Non-pigmented ciliary epithelial cell (primary cell): ENCODE measurements at regions not wholly inside any gene's neighbourhood (a gene's known extent, or its start where the extent isn't known, plus 50 kb on each side); places are given as distances from the start of the nearest gene placed in this dataset.
A peak's percentile ranks its signal among the peaks of the same experiment; 100 is the strongest.
"Not testable (repeated sequence)": the region's sequence is repeated elsewhere in the genome, so short reads cannot be mapped to it uniquely, and the experiment has no call there.

Experiments
- DNase-seq: peaks from one replicate; pipeline ENCODE4 v3.0.0-alpha.2; 2010; ENCODE audit warnings: low read depth

DNA sequence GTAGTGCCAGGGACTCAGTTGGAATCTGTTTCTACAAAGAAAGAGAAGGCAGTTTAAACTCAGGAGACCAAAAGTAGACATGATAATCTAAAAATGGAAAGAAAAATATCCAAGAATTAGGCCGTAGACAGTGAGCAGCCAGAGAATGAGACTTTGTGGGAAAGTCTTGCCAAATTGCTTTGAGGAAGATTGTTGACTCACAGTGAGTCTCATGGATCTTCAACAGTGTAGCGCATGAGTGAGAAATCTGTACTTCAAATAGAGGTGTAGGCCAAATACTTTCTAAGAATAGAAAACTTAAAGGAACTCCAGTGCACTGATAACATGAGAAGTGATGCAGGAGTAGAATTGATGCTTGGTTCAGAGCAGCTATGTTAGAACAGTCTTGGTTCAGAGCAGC is 284.5 kb downstream of the HTR1B start:
- DNase-seq = peak; percentile 49

DNA sequence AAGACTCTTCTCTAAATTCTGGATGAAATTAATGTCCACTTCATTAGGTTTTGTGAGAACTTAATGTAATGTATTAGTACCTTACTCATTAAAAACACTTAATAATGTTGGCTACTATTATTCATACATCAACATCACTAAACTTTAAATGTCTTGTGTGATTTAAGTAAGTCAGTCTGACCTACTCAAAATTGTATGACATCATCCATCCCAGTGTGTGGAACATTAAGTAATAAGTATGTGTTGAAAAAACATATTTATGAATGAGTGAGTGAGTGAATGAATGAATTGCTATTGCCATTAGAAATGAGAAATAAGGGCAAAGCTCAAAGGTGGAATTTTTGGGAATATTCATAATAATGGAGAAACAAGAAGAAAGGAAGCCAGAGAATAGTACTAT is 285.8 kb downstream of the HTR1B start:
- no peak for DNase-seq

DNA sequence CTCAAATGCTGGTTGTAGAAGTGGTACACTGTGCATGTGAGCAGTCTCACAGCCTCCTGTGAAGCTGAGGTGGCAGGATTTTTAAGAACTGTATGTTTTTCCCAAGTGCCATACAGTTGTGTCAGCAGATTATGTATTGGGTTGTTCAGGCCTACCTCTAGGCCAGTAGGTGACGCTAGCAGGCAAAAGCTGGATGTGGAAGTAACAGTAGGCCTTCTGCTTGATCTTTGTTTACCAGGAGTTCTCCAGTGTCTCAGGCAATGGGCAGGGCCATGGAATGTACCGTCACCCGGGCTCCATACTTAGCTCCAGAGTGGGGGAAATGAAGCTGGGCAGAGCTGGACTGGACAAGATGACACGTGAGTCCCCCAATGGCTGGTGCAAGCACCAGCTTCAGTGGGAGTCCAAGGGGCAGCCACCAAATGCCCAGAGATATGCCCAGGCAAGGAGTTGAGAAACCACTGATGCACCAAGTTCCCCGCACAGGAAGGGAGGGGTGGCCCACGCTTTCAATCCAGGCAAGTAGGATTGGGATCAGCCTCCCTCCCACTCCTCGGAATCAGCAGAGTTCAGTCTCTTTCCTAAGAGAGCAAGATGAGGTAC is 289.7 kb downstream of the HTR1B start:
- no peak for DNase-seq

DNA sequence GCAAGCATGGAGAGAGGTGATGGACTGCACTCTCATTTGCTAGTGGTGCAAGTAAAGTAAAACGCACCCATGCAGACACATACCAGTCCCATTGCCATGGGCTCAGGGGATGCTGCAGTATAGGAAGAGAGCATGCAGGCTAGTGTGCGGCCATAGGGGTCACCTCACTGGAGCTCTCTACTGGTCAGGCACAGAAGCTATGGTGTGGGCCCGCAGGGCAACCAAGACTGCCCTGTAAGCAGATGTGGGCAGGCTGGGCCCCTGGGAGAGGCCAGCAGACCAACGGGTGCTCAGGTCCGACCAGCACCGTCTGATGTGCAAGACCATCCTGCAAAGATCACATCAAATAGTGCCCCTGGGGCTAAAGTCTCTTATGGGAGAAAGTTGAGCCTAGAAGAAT is 290.7 kb downstream of the HTR1B start:
- no peak for DNase-seq

DNA sequence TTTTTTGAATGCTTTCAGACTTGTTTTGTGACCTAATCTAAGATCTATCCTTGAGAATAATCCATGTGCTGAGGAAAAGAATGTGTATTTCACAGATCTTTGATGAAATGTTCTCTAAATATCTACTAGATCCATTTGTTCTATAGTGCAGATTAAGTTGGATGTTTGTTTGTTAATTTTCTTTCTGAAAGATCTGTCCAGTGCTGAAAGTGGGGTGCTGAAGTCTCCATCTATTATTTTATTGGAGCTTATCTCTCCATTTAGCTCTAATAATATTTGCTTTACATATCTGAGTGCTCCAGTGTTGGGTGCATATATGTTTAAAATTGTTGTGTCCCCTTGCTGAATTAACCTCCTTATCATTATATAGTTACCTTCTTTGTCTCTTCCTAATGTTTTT is 303.6 kb downstream of the HTR1B start:
- no peak for DNase-seq

DNA sequence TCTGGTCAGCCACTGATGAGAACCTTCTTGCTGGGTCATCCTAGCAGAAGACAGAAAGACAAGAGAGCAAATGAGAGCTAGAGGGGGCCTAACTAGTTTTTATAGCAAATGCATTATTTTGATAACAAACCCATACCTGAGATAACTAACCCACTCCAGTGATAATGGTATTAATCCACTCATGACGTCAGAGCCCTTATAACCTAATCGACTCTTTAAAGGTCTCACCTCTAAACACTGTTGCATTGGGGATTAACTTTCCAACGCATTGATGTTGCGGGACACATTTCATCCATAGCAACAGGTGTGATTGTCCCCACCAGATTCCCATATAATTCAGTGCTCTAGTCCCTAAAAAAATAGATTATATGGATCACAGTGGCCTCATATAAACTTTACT is 312.1 kb downstream of the HTR1B start:
- no peak for DNase-seq

DNA sequence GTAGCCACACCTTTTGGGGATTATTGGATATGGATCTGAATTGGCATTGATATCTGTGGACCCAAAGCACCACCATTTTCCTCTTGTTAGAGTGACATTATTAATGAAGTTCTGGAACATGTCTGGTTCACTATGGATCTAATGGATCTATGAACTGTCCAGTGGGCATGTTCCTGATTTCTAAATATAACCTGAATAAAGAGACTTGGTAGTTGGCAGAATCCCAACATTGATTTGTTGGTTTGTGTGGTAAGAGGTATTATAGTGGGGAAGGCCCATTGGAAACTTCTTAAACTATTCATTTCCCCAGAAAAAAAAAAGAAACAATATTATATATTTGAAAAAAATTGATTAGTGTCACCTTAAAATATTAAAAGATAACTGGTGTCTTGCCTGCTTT is 312.6 kb downstream of the HTR1B start:
- no peak for DNase-seq

DNA sequence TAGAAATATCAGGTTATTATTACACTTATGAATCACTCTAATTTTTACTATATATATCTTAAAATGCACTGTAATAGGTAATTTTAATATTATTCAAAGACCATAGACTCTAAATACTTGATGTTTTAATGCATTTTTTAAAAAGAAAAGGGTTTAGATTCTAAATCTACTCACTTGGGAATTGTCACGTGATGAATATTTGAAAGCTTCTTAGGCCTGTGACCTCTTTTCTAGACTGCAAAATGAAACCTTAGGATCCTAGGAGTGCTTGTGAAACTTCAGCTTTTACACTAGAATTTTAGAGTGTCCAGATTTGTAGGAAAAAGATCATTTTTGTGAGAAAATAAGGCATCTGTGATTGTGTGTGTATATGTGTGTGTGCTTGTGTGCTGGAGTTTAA is 318.0 kb downstream of the HTR1B start:
- DNase-seq = no peak

DNA sequence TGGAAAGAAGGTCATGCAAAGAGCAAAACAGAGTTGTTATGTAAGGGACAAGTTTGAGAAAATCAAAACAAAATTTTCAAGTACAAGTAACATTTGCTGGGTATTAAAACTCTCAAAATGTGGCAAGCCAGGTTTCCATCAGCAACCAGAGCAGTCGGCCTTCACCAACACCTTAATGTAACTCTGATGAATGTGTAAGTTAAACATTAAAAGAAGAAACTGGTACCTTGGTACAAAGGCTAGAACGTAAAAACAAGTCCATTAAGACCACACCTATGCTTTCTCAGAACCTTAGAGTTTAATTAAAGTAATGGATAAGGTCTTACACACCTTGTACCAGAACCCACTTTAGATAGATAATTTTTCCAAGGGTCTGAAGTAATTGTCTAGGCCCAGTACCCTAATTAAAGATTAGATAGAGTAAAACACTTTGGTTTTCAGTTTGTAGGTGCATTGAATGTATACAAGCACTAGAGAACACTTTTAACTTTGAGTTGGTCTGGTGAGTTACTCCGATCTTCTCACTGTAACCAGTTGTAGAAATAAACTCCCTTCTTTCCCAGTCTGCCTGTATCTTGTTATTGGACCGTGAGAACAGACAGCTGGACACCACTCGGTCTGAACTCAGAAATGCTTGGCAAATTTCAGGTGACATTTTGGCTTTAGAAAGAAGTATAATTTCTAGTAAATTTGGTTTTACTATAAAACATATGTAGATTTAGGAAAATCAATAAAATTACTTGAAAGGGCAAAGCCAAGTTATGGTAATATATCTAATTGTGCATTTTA is 319.4 kb downstream of the HTR1B start:
- DNase-seq = no peak

DNA sequence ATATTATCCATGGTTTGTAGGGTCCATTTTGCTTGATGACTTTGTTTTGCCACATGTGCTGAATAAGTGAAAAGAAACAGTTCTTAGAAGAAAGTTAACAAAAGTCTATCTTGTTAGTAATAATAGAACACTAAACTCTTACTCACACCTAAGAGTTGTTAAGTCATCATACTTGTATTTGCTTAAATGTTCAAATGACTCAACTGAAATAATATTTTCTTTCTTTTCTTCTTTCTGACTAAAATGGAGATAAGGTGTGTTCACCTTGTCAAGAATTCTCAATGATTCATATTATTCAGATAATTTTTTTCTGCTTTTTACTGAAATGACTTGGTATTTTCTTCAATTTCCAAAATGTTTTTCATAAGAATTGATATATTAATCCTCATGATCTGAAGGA is 327.2 kb downstream of the HTR1B start:
- DNase-seq = peak; percentile 18

DNA sequence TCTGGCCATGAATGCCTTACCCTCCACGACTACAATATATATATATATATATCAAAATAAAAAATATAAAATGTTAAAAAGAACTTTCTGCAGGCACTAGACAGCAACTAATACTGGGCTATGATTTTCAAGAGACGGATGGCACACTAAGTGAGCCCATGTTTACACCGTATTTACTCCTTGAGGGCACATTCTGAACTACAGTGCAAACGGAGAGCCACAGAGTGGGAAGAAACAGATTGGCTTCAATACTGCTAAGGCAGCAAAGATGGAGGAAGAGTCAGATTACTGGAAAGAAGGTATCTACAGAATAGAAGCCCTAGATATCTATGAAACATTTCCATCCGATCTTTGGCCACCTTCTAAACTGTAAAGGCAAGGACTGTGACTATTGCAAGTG is 330.3 kb downstream of the HTR1B start:
- no peak for DNase-seq

DNA sequence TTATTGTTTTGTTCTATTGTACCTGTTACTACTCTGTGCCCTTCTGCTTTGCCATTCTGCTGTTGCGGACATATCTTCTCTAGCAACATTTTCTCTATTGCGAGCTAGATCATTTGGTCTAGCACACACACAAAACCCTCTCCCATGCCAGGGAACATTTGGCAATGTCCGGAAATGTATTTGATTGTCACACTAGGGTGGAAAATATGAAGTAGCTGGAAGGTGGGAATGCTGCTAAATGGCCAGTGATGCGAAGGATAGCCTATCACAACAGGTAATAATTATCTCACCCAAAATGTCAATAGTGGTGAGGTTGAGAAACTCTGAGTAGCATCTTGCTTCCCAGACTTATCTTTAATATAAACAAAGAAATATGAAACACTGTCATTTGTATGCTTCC is 331.9 kb downstream of the HTR1B start:
- no peak for DNase-seq

DNA sequence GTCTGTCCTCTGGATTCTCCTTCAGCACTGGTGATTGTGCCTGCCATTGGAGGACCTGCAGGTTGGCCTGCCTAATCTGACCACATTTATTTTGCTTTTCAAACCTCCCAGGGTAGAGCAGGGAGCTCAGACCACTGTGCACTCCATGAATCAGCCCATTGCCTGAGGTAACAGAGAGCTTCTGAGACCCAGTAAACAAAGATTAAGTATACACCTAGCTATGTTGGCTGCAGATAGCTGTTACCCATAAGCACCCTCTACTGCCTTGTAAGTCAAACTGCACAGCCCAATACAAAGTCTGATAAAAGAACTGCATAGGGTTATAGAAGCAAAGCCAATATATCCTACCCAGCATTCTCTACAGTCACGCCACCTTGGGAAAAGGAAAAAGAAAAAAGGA is 338.7 kb downstream of the HTR1B start:
- peak; percentile 11 for DNase-seq

DNA sequence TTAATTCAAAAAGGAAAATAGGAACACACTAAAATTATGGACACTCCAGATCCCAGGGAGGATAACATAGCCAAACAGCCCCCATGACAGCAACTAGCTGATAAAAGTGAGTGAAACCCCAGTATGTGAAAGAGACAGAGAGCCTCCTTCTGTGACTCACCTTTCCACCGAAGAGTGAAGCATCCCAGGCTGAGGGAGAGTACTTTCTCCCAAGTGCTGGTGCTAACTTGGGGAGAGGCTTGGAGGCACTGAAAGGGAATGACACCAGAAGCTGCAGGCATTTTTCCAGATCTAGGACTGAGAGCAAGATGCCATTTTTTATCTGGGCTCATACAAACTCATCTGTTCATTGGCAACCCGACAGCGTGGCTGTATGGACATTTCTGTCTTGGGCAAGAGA is 339.8 kb downstream of the HTR1B start:
- DNase-seq = no peak

DNA sequence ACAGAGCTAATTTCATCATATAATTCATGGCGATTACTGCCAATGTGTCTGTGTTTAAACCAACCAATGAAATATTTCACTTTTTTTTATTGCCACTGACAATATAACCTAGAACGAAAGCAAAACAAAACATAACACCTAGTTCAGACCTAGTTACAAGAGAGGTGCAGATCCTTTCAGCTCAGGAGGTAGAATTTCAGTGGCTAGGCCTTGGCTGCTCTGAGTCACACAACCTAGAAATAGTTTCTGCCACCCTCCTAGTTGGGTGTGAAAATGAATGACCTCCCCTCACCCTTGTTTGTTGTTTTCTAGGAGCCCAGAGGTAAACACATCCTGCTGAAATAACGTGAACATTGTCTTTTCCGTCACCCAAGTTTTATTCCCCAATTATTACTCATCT is 356.3 kb downstream of the HTR1B start:
- no peak for DNase-seq

DNA sequence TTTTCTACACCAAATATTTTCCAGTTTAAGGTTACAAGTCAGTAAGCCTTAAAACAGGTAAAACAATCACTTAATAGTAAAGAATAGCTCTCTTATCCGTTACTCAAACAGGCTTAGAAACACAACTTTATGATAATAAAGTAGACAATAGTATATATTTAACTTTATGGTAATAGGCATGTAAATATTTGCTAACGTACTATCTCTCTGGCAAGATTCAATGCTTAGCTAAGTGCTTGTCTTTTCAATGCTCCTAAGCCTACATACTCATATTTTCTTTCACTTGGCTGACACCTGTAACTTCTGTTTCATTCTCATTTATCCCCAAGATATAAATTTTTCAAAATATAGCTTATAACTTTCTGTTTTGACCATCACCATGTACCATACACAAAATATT is 358.2 kb downstream of the HTR1B start:
- DNase-seq = no peak

DNA sequence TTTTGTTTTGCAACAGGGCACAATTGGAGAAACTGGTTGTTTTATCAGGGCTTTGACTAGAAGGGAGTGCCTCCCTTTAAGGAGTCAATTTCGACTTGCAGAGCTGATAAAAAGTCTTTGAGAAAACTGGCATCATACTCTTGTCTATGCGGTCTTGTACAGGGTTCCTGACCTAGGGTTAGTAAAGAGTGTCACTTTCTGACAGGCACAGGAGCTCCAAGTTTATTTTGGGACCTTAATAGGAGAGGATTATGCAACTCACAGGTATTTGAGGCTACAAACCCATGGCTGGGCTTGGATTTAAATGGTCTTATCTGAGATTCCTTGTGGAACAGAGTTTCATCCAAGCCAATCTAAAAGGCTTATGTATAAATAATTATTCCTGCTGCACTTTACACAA is 365.4 kb downstream of the HTR1B start:
- DNase-seq = no peak

DNA sequence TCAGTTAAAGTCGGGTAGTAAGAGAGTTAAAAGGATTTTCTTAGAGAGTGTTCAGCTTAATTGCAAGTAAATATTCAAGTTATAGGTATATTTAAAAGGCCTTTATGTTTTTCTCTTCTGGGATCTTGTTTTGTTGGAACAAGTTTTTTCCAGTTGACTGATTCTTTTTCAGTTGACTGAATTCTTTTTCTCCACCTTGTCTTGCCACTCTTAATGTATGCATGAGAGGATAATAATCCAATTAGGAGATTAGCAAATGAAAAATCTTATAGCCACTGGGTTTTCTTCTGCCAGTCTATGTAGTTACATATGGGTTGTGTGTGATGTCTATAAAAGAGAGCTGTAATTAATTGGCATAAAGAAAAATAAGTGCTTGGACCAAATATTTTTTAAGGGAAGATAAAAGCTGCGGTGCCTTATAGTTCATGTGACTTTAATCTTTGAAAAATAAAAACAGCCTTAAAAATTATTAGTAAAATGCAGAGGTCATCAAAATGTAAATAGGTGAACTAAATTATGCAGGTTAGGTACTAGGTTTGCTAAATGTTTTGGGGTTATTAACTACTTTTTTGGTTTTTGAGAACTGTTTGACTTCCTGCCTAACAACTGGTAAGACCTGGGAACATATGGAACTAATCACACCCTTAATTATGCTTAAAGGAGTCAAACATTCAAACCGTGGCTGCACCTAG is 367.2 kb downstream of the HTR1B start:
- no peak for DNase-seq

DNA sequence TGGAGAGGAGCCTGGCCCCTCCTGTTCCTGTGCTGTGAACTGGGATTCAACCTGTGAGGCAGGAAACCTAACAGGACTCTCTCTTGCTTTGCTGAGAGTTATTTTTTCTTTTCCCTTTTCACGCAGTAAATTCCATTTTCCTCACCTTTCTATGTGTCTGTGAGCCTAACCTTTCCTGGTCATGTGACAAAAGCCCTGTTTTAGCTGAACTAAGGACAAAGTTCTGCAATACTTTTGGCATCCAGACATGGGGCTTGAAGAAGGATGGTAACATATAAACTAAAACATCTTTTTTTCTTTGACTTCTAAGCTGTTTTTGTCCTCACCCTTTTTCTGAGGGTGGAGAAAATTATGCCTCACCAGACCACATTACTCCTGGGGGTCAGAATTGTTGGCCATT is 368.5 kb downstream of the HTR1B start:
- no peak for DNase-seq

DNA sequence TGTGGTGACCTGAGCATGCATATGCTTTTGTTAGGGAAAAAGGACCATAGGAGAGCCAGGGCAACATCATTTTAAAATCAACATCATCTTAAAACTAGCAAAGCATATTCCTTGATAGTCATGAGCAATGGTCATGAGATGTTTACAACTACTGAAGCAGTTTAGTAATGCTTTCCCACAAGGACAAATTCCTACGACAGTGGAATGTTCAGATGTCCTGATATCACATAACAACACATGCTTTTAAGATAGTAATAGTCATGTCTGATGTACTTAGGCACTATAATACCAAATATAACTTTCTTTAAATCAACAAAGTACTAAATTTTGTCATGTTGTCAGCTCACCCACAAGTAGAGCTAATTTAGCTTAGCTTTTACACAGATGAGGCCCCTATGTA is 370.3 kb downstream of the HTR1B start:
- peak; percentile 72 for DNase-seq

DNA sequence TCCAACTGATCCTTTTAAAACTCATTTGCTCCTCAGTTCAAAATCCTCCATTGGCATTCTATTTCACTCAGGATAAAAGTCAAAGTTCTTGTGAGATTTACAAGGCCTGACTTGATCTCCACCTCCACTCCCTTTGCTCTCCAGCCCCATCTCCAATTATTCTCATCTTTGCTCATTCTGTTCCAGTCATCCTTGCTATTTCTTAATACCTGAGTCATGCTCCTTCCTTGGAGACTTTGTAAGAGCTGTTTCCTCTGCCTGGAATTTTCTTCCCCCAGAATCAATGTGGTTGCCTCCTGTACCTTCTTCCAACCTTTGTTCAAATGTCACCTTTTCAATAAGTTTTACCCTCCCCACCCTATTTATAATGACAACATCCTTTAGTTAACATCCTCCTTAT is 373.5 kb downstream of the HTR1B start:
- no peak for DNase-seq

DNA sequence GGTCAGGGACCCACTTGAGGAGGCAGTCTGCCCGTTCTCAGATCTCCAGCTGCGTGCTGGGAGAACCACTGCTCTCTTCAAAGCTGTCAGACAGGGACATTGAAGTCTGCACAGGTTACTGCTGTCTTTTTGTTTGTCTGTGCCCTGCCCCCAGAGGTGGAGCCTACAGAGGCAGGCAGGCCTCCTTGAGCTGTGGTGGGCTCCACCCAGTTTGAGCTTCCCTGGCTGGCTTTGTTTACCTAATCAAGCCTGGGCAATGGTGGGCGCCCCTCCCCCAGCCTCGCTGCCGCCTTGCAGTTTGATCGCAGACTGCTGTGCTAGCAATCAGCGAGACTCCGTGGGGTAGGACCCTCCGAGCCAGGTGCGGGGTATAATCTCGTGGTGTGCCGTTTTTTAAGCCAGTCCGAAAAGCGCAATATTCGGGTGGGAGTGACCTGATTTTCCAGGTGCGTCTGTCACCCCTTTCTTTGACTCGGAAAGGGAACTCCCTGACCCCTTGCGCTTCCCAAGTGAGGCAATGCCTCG is 375.4 kb downstream of the HTR1B start:
- DNase-seq = not testable (repeated sequence)

DNA sequence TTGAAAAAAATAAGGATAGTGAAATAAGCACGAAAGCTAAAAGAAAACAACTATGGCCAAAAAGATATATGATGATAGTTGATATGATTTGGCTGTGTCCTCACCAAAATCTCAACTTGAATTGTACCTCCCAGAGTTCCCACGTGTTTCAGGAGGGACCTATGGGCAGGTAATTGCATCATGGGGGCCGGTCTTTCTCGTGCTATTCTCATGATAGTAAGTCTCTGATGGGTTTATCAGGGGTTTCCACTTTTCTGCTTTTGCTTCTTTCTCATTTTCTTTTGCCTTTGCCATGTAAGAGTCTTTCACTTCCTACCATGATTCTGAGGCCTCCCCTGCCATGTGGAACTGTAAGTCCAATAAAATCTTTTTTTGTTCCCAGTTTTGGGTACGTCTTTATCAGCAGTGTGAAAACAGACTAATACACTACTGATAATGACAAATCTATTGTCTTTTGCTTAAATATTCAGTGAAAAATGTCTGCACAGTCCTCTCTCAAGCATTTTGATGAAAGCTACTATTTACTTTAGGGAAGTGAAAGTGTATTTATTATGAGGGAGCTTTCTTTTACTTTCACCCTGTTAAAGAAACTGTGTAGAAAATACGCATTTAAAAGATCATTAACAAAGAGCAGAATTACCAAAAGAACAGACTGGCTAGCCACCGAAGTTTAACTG is 389.1 kb downstream of the HTR1B start:
- DNase-seq = no peak
